ENCODE measurements at regions not wholly inside any gene's neighbourhood (a gene's known extent, or its start where the extent isn't known, plus 50 kb on each side); places are given as distances from the start of the nearest gene placed in this dataset.
A peak's percentile ranks its signal among the peaks of the same experiment; 100 is the strongest.

- H4K20me1 ChIP-seq (ENCODE audit: insufficient read depth), result no peaks in the 10 kb centered on the region
- H3K36me3 ChIP-seq (ENCODE audit: control insufficient read depth in 1 of 2, insufficient read depth in 2 of 2, low read length in 2 of 2), result no peaks in the 10 kb centered on the region
- H3K9ac ChIP-seq (ENCODE audit: low read length), result no peak overlapping the region
- H3K79me2 ChIP-seq (ENCODE audit: insufficient read depth, low read length), result no peaks in the 10 kb centered on the region
- BruUV-seq (replicated peaks), result no TSS peak
- DNase-seq (ENCODE audit: low read depth, low spot score) (no peak), ATAC-seq (no peak)
- no peak overlapping the region for H3K27ac ChIP-seq (ENCODE audit: low read depth, low read length)
- RAD21 ChIA-PET (ENCODE audit: low non-redundant PET in 1 of 2, low total read pairs in 2 of 2, uncharacterized antibody in 2 of 2, unreplicated experiment in 2 of 2), result no interaction called here
- H3K4me3 ChIP-seq (replicated peaks in 1 of 2; ENCODE audit: low read depth in 1 of 2, low read length in 2 of 2), result no peak overlapping the region
- intact Hi-C loops (cut with micrococcal nuclease), result no loop called here
- H3K9me3 ChIP-seq (ENCODE audit: control insufficient read depth in 1 of 2, insufficient read depth in 1 of 2, low read depth in 1 of 2, low read length in 2 of 2), result no peaks in the 10 kb centered on the region
- H2AFZ ChIP-seq (ENCODE audit: low read depth, low read length, poor library complexity, severe bottlenecking), result no peak overlapping the region
- no peaks in the 10 kb centered on the region for H3K4me1 ChIP-seq (ENCODE audit: control insufficient read depth in 1 of 2, insufficient read depth in 2 of 2, low read length in 2 of 2)
- peaks cover 40% of the 10 kb centered on the region for H3K27me3 ChIP-seq (ENCODE audit: insufficient read depth, low read length)
- CTCF ChIA-PET, result no interaction called here
- no peak overlapping the region for H3K4me2 ChIP-seq (ENCODE audit: low read length)
- POLR2A ChIA-PET, result no interaction called here
- no peaks in the 10 kb centered on the region for H3K9me2 ChIP-seq (ENCODE audit: insufficient read depth)
- TF ChIP-seq TCF7L2 (IDR thresholded peaks at IDR 0.05; ENCODE audit: borderline replicate concordance, extremely low read depth, insufficient read depth, insufficient read length) (no peak), REST (IDR thresholded peaks at IDR 0.05; ENCODE audit: low read depth) (peak; percentile 46)
Measured at GRCh38 chr1:243903895-243904294, 53.9 kb upstream of the AKT3 start.

GRCh38 chr1:243903041-243903440 is 53.0 kb upstream of the AKT3 start:
- ATAC-seq (no peak), DNase-seq (ENCODE audit: low read depth, low spot score) (no peak)
- Histone ChIP-seq H3K9ac (ENCODE audit: low read length) (no peak overlapping the region), H3K27ac (ENCODE audit: low read depth, low read length) (no peak overlapping the region), H3K4me3 (replicated peaks in 1 of 2; ENCODE audit: low read depth in 1 of 2, low read length in 2 of 2) (no peak overlapping the region), H3K9me3 (ENCODE audit: control insufficient read depth in 1 of 2, insufficient read depth in 1 of 2, low read depth in 1 of 2, low read length in 2 of 2) (no peaks in the 10 kb centered on the region), H3K79me2 (ENCODE audit: insufficient read depth, low read length) (no peaks in the 10 kb centered on the region), H3K9me2 (ENCODE audit: insufficient read depth) (no peaks in the 10 kb centered on the region), H3K4me2 (ENCODE audit: low read length) (no peak overlapping the region), H3K36me3 (ENCODE audit: control insufficient read depth in 1 of 2, insufficient read depth in 2 of 2, low read length in 2 of 2) (no peaks in the 10 kb centered on the region), H4K20me1 (ENCODE audit: insufficient read depth) (no peaks in the 10 kb centered on the region), H2AFZ (ENCODE audit: low read depth, low read length, poor library complexity, severe bottlenecking) (no peak overlapping the region), H3K27me3 (ENCODE audit: insufficient read depth, low read length) (peaks cover 33% of the 10 kb centered on the region), H3K4me1 (ENCODE audit: control insufficient read depth in 1 of 2, insufficient read depth in 2 of 2, low read length in 2 of 2) (no peaks in the 10 kb centered on the region)
- ChIA-PET RAD21 (ENCODE audit: low non-redundant PET in 1 of 2, low total read pairs in 2 of 2, uncharacterized antibody in 2 of 2, unreplicated experiment in 2 of 2) (no interaction called here), POLR2A (no interaction called here), CTCF (no interaction called here)
- intact Hi-C loops (cut with micrococcal nuclease), result no loop called here
- no TSS peak for BruUV-seq (replicated peaks)
- TF ChIP-seq EZH2phosphoT487 (IDR thresholded peaks at IDR 0.05; ENCODE audit: borderline replicate concordance), result no peak
- TF ChIP-seq MAX (IDR thresholded peaks at IDR 0.05), result no peak
- no peak for TF ChIP-seq YY1 (IDR thresholded peaks at IDR 0.05; ENCODE audit: extremely low read depth, insufficient replicate concordance, low read depth, low read length)
- TF ChIP-seq CEBPB (IDR thresholded peaks at IDR 0.05; ENCODE audit: low read depth), result no peak
- no peak for TF ChIP-seq FOSL1 (IDR thresholded peaks at IDR 0.05; ENCODE audit: low read depth)
- no peak for TF ChIP-seq ATF3 (IDR thresholded peaks at IDR 0.05)
- TF ChIP-seq ZBTB33 (IDR thresholded peaks at IDR 0.05; ENCODE audit: extremely low read depth, insufficient replicate concordance, low read length), result no peak
- no peak for TF ChIP-seq RAD21 (IDR thresholded peaks at IDR 0.05; ENCODE audit: low read depth)
- TF ChIP-seq ZFX (IDR thresholded peaks at IDR 0.05), result no peak
- TF ChIP-seq SIN3A (IDR thresholded peaks at IDR 0.05; ENCODE audit: low read depth), result no peak
- no peak for TF ChIP-seq SRF (IDR thresholded peaks at IDR 0.05; ENCODE audit: low read depth)
- no peak for TF ChIP-seq TCF7L2 (IDR thresholded peaks at IDR 0.05; ENCODE audit: borderline replicate concordance, extremely low read depth, insufficient read depth, insufficient read length)
